Lung (tissue), 11 donors: ENCODE measurements at regions not wholly inside any gene's neighbourhood (a gene's known extent, or its start where the extent isn't known, plus 50 kb on each side); places are given as distances from the start of the nearest gene placed in this dataset.

ENCODE experiments used
- ATAC-seq: fragments of 200-7000 bp; cut with Tn5 transposase; one replicate; pipeline ENCODE4 v1.9.1; 2020; ENCODE audit warnings: moderate number of reproducible peaks; ENCODE audit not compliant: insufficient read depth, low FRiP score
- DNase-seq, 3 donors: peaks; one replicate each; pipeline ENCODE4 v3.0.0-alpha.2; 2013 to 2017
- H3K27ac ChIP-seq, 2 donors: one replicate each; pipeline ENCODE4 v1.5.1; 2013; ENCODE audit warnings: mild to moderate bottlenecking in 2 of 2, moderate library complexity in 2 of 2, control low read depth in 1 of 2, inconsistent platforms in 1 of 2, low read depth in 1 of 2, low read length in 1 of 2
- H3K27me3 ChIP-seq, 3 donors: one replicate each; pipeline ENCODE4 v1.5.1; 2013; ENCODE audit warnings: low read length in 2 of 3; ENCODE audit not compliant: control insufficient read depth in 3 of 3, insufficient read depth in 3 of 3
- H3K36me3 ChIP-seq, 4 donors: one replicate each; pipeline ENCODE4 v1.5.1; 2013; ENCODE audit warnings: low read length in 4 of 4, mild to moderate bottlenecking in 1 of 4, moderate library complexity in 1 of 4; ENCODE audit not compliant: control insufficient read depth in 4 of 4, insufficient read depth in 4 of 4
- H3K4me1 ChIP-seq, 5 donors: one replicate each; pipeline ENCODE4 v1.5.1; 2013; ENCODE audit warnings: low read length in 5 of 5, mild to moderate bottlenecking in 2 of 5, moderate library complexity in 1 of 5; ENCODE audit not compliant: control insufficient read depth in 5 of 5, insufficient read depth in 5 of 5
- H3K4me3 ChIP-seq: one replicate; pipeline ENCODE4 v1.5.1; 2013; ENCODE audit warnings: mild to moderate bottlenecking, control low read depth, moderate library complexity
- H3K9ac ChIP-seq, 2 donors: one replicate each; pipeline ENCODE4 v1.5.1; 2013; ENCODE audit warnings: low read length in 2 of 2, control low read depth in 1 of 2; ENCODE audit not compliant: insufficient read depth in 1 of 2
- H3K9me3 ChIP-seq, 4 donors: one replicate each; pipeline ENCODE4 v1.5.1; 2013; ENCODE audit warnings: low read length in 3 of 4, mild to moderate bottlenecking in 1 of 4, moderate library complexity in 1 of 4; ENCODE audit not compliant: control insufficient read depth in 4 of 4, insufficient read depth in 3 of 4
- whole genome bisulfite sequencing, 2 donors: extraction: QIAGEN DNeasy Blood & Tissue Kit; methylation state at CpG; one replicate each; pipeline ENCODE4 v1.1.7; 2013; 5-methylcytosine and 5-hydroxymethylcytosine counted together
- TF ChIP-seq, protein P1 (sequence below): IDR thresholded peaks from 2 replicates; pipeline ENCODE4 v1.5.1; 2012; ENCODE audit warnings: mild to moderate bottlenecking; ENCODE audit errors: control extremely low read depth, extremely low read depth
- donor health status: control.
- donor health status: control.
- donor health status: Bipolar disorder and iron deficiency.
- donor health status: healthy.
- donor health status: DM: yes; HTN: yes; CAD: no.

DNA sequence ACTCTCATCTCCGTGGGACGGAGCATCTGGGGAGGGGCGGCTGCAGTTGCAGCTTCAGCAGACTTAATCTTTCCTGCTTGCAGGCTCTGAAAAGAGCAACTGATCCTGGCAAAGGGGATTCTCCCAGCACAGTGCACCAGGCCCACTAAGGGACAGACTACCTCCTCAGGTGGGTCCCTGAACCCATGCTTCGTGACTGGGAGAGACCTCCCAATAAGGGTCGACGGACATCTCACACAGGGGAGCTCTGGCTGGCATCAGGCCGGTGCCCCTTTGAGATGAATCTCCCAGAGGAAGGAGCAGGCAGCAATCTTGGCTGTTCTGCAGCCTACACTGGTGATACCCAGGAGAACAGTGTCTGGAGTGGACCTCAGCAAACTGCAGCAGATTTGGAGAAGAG is 303.3 kb upstream of the FGF16 start:
- Histone ChIP-seq H3K27ac (no peak overlapping the region), H3K4me1 (no peaks in the 10 kb centered on the region), H3K4me3 (no peak overlapping the region), H3K9ac (no peak overlapping the region), H3K36me3 (no peaks in the 10 kb centered on the region), H3K27me3 (peaks cover 0 to 5% (median 0%) of the 10 kb centered on the region in 3 donors), H3K9me3 (peaks cover 0 to 9% (median 2%) of the 10 kb centered on the region in 4 donors)
- WGBS, 2 donors: 74 to 79% methylated on average over 7 of the region's 7 CpGs
- TF ChIP-seq, protein P1, sequence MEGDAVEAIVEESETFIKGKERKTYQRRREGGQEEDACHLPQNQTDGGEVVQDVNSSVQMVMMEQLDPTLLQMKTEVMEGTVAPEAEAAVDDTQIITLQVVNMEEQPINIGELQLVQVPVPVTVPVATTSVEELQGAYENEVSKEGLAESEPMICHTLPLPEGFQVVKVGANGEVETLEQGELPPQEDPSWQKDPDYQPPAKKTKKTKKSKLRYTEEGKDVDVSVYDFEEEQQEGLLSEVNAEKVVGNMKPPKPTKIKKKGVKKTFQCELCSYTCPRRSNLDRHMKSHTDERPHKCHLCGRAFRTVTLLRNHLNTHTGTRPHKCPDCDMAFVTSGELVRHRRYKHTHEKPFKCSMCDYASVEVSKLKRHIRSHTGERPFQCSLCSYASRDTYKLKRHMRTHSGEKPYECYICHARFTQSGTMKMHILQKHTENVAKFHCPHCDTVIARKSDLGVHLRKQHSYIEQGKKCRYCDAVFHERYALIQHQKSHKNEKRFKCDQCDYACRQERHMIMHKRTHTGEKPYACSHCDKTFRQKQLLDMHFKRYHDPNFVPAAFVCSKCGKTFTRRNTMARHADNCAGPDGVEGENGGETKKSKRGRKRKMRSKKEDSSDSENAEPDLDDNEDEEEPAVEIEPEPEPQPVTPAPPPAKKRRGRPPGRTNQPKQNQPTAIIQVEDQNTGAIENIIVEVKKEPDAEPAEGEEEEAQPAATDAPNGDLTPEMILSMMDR: no peak
- ATAC-seq (no peak), DNase-seq (no peak)

GRCh38 chrX:77160301-77160700 is 286.9 kb upstream of the FGF16 start:
- WGBS, 2 donors: 13 to 50% methylated on average over 2 of the region's 2 CpGs
- Histone ChIP-seq H3K9me3 (peaks cover 0 to 13% (median 5%) of the 10 kb centered on the region in 4 donors), H3K36me3 (no peaks in the 10 kb centered on the region), H3K9ac (no peak overlapping the region), H3K27me3 (no peaks in the 10 kb centered on the region), H3K4me3 (no peak overlapping the region), H3K4me1 (no peaks in the 10 kb centered on the region), H3K27ac (no peak overlapping the region)
- TF ChIP-seq, protein P1: no peak
- ATAC-seq: no peak
- no peak for DNase-seq

GRCh38 chrX:77162777-77163176 is 284.4 kb upstream of the FGF16 start:
- H3K4me3 ChIP-seq: no peak overlapping the region
- no peak overlapping the region for H3K27ac ChIP-seq
- ATAC-seq: no peak
- no peak overlapping the region for H3K9ac ChIP-seq
- DNase-seq: no peak
- TF ChIP-seq, protein P1: no peak
- no peaks in the 10 kb centered on the region for H3K27me3 ChIP-seq
- 85 to 95% methylated on average over 1 of the region's 1 CpG for WGBS, 2 donors
- H3K4me1 ChIP-seq: no peaks in the 10 kb centered on the region
- no peaks in the 10 kb centered on the region for H3K36me3 ChIP-seq
- H3K9me3 ChIP-seq: peaks cover 0 to 13% (median 5%) of the 10 kb centered on the region in 4 donors

GRCh38 chrX:77167993-77168392 is 279.2 kb upstream of the FGF16 start:
- Histone ChIP-seq H3K9ac (no peak overlapping the region), H3K9me3 (peaks cover 0 to 3% (median under 1%) of the 10 kb centered on the region in 4 donors), H3K4me1 (no peaks in the 10 kb centered on the region), H3K27me3 (no peaks in the 10 kb centered on the region), H3K36me3 (no peaks in the 10 kb centered on the region), H3K4me3 (no peak overlapping the region), H3K27ac (no peak overlapping the region)
- 14 to 25% methylated on average over 1 of the region's 1 CpG for WGBS, 2 donors
- no peak for ATAC-seq
- TF ChIP-seq, protein P1: no peak
- peak in 1 of 3 donors; percentile 0 for DNase-seq
